Lower leg skin (tissue), 3 donors: ENCODE measurements at regions not wholly inside any gene's neighbourhood (a gene's known extent, or its start where the extent isn't known, plus 50 kb on each side); places are given as distances from the start of the nearest gene placed in this dataset.

Source experiments
- POLR2A ChIP-seq, 2 donors: fragments of 450-650 bp; IDR thresholded peaks; one replicate each; pipeline ENCODE4 v1.6.1; 2016 to 2017; ENCODE audit warnings: antibody characterized with exemption in 2 of 2, mild to moderate bottlenecking in 1 of 2, moderate library complexity in 1 of 2
- TF ChIP-seq, protein P1 (sequence below), 3 donors: fragments of 450-650 bp; IDR thresholded peaks; one replicate each; pipeline ENCODE4 v1.5.1; 2016; ENCODE audit warnings: antibody characterized with exemption in 3 of 3, mild to moderate bottlenecking in 3 of 3, moderate library complexity in 2 of 3

DNA sequence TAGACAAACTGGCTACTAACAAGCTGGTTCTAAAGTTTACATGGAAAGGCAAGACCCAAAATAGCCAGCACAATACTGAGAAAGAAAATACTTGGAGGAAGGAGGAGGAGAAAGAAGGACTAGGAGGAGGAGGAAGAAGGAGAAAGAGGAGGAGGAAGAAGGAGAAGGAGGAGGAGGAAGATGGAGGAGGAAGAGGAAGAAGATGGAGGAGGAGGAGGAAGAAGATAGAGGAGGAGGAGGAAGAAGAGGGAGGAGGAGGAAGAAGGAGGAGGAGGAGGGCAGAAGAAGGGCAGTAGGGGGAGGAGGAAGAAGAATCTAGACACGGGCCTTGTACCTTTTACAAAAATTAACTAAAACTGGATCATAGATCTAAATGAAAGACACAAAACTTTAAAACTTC is 92.6 kb downstream of the METTL4 start:
- TF ChIP-seq, protein P1, sequence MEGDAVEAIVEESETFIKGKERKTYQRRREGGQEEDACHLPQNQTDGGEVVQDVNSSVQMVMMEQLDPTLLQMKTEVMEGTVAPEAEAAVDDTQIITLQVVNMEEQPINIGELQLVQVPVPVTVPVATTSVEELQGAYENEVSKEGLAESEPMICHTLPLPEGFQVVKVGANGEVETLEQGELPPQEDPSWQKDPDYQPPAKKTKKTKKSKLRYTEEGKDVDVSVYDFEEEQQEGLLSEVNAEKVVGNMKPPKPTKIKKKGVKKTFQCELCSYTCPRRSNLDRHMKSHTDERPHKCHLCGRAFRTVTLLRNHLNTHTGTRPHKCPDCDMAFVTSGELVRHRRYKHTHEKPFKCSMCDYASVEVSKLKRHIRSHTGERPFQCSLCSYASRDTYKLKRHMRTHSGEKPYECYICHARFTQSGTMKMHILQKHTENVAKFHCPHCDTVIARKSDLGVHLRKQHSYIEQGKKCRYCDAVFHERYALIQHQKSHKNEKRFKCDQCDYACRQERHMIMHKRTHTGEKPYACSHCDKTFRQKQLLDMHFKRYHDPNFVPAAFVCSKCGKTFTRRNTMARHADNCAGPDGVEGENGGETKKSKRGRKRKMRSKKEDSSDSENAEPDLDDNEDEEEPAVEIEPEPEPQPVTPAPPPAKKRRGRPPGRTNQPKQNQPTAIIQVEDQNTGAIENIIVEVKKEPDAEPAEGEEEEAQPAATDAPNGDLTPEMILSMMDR (IDR thresholded peaks at IDR 0.05): no peak
- no peak for TF ChIP-seq POLR2A (IDR thresholded peaks at IDR 0.05)
